ENCODE measurements at regions not wholly inside any gene's neighbourhood (a gene's known extent, or its start where the extent isn't known, plus 50 kb on each side); places are given as distances from the start of the nearest gene placed in this dataset.

DNA sequence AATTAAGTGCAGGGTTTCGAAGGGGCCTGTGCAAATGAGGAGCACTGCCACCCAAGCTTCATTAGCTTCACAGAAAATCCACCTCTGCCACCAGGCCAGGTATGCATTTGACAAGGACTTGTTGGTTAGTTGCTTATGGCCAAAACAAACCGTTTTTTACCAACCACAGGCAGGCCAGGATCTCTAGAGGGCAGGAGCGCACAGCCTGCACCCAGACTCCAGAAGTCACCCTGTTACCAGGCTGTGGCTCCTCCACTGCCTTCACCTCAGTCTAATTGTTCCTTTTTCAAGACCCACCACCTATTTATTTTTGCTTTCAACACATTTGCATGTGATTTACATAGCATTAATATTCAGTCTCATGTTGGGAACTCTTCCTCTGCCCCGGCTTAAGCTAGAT lies 78.3 kb upstream of the HSPA9 start:
- peak; percentile 26 for TF ChIP-seq CTCF (IDR thresholded peaks at IDR 0.05; ENCODE audit: low read depth, low read length)
- no peak for DNase-seq (ENCODE audit: extremely low read depth, low read depth)

- DNase-seq (ENCODE audit: extremely low read depth, low read depth), result no peak
- TF ChIP-seq CTCF (IDR thresholded peaks at IDR 0.05; ENCODE audit: low read depth, low read length), result no peak
Observed at GRCh38 chr5:138651767-138652117, 76.5 kb upstream of the HSPA9 start.

- DNase-seq (ENCODE audit: extremely low read depth, low read depth), result no peak
- TF ChIP-seq CTCF (IDR thresholded peaks at IDR 0.05; ENCODE audit: low read depth, low read length), result no peak
Observed at GRCh38 chr5:138651058-138651766, 76.0 kb upstream of the HSPA9 start.

DNA sequence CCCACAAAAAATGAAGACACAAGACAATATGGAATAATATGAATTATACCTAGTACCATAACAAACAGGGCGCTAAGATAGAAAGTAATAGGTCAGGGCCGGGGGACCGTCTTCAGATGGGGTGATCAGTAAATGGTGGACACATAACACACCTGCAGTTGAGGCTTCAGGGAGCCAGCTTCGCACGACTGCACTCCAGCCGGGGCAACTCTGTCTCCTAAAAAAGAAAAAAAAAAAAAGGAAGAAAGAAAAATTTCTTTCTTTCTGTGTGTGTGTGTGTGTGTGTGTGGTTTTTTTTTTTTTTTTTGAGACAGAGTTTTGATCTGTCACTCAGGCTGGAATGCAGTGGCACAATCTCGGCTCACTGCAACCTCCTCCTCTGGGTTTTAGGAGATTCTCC lies 75.0 kb upstream of the HSPA9 start:
- no peak for DNase-seq (ENCODE audit: extremely low read depth, low read depth)

DNA sequence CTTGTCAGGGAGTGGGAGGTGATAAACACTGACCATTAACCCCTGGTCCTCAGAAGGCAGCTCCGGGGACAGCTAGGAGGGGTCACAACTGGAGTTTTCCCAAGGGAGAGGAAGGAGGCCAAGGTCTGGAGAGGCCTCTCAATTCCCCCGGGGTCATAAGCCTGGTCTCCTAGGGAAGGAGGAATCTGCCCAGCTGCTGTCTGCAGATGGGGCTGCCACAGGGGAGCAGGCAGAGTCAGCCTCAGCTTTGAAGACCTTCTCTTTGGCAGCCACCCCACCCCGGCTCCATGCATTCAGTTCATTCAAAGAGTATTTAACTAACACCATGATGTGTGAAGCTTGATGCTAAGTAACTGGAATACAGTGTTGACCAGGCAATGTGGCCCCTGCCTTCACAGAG lies 74.6 kb upstream of the HSPA9 start:
- DNase-seq (ENCODE audit: extremely low read depth, low read depth), result no peak
- no peak for TF ChIP-seq CTCF (IDR thresholded peaks at IDR 0.05; ENCODE audit: low read depth, low read length)

More for the DNA sequence above, 75.0 kb upstream of the HSPA9 start:
- no peak for TF ChIP-seq CTCF (IDR thresholded peaks at IDR 0.05; ENCODE audit: low read depth, low read length)

DNA sequence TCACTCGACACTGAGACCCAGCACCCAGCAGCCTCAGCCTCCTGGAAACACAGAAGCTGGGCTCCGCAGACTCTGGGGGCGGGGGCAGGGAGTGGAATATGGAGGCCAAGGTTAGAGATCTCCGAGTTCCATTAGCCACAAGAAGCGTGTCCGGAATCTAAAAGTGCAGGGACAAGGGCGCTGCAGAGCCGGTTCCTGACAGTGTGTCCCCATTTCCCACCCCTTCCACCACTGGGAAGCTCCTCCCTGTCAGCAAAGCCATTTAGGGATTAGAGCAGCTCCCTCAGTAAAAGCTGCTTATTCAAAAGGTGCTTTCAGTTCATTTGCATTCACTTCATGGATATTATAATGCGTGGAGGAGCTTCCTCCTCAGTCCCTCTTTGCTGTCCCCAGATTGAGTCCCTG lies 74.1 kb upstream of the HSPA9 start:
- no peak for TF ChIP-seq CTCF (IDR thresholded peaks at IDR 0.05; ENCODE audit: low read depth, low read length)
- no peak for DNase-seq (ENCODE audit: extremely low read depth, low read depth)

- DNase-seq (ENCODE audit: extremely low read depth, low read depth), result no peak
Observed at GRCh38 chr5:138648841-138649240, 73.6 kb upstream of the HSPA9 start.

More at GRCh38 chr5:138648841-138649240, 73.6 kb upstream of the HSPA9 start:
- no peak for TF ChIP-seq CTCF (IDR thresholded peaks at IDR 0.05; ENCODE audit: low read depth, low read length)

Data from AG09319 (cell line).